IMR-90 (cell line): ENCODE measurements at regions not wholly inside any gene's neighbourhood (a gene's known extent, or its start where the extent isn't known, plus 50 kb on each side); places are given as distances from the start of the nearest gene placed in this dataset.

ENCODE experiments used
- MAFK ChIP-seq: IDR thresholded peaks from 2 replicates; pipeline ENCODE4 v1.6.1; 2012; ENCODE audit warnings: low read depth, low read length, improper control_type of control experiment
- POLR2A ChIP-seq: IDR thresholded peaks from 2 replicates; pipeline ENCODE4 v1.6.1; 2012; ENCODE audit warnings: mild to moderate bottlenecking, low read depth, low read length
- USF2 ChIP-seq: fragments of 150-350 bp; IDR thresholded peaks from 2 replicates; pipeline ENCODE4 v1.6.1; 2017; ENCODE audit warnings: mild to moderate bottlenecking, antibody characterized with exemption, low read length, low read depth
- TF ChIP-seq, protein P1 (sequence below): conservative IDR thresholded peaks from 2 replicates; pipeline ENCODE4 v1.5.1; 2012; ENCODE audit warnings: mild to moderate bottlenecking, low read depth, low read length, improper control_type of control experiment

DNA sequence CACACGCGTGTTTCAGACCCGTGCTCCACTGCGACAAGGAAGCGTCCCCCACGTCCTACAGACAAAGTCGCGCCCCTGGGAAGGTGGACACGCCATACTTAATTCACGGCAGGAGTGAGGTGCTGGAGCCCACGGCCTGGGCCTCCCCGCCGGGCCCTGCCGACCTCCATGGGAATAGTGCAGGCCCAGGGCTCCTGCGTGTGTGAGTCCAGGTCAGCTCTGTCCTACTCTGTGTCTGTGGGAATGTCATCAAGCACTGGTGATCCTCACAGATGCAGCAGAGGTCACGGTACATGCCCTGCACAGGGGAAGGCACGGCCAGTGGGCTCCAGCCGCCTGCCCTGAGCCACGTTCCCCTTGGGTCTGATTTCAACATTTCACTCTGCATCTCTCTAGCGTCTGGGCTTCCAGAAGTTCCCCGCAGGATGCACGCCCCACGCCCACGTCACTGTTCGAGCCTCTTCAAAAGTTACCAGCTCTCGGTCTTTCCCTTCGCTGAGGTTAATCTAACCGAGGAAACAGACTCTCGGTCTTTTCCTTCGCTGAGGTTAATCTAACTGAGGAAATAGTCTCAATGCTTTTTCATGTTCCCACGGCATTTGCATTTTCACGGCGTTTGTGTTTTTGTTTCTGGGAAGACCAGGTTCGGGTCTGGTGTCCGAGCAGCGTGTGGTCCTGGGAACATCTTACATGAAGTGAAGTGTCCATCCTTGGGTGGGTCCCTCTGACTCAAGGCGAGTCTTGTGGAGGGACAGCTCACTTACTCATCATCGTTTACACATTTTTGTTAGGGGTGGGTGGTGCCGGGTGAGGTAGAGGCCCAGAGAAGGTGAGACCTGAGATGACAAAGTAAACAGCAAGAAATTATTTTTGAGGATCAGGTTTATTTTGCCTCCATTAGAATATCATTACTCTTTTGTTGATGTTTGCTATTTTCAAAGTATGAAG is 157.3 kb upstream of the ALKAL2 start:
- TF ChIP-seq, protein P1, sequence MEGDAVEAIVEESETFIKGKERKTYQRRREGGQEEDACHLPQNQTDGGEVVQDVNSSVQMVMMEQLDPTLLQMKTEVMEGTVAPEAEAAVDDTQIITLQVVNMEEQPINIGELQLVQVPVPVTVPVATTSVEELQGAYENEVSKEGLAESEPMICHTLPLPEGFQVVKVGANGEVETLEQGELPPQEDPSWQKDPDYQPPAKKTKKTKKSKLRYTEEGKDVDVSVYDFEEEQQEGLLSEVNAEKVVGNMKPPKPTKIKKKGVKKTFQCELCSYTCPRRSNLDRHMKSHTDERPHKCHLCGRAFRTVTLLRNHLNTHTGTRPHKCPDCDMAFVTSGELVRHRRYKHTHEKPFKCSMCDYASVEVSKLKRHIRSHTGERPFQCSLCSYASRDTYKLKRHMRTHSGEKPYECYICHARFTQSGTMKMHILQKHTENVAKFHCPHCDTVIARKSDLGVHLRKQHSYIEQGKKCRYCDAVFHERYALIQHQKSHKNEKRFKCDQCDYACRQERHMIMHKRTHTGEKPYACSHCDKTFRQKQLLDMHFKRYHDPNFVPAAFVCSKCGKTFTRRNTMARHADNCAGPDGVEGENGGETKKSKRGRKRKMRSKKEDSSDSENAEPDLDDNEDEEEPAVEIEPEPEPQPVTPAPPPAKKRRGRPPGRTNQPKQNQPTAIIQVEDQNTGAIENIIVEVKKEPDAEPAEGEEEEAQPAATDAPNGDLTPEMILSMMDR: no peak
- TF ChIP-seq MAFK (no peak), POLR2A (no peak), USF2 (no peak)
